Transverse colon (tissue), 3 donors: ENCODE measurements at regions not wholly inside any gene's neighbourhood (a gene's known extent, or its start where the extent isn't known, plus 50 kb on each side); places are given as distances from the start of the nearest gene placed in this dataset.

Experiments used
- CTCF ChIP-seq, 5 experiments: fragments of 200-600 bp in 3 of 5; fragments of 450-650 bp in 2 of 5; sonication (generic) in 3 of 5; IDR thresholded peaks; 1 replicate in 2 of 5; 2 replicates in 3 of 5; pipeline ENCODE4 v1.5.1; 2016 to 2017; ENCODE audit warnings: antibody characterized with exemption in 5 of 5, inconsistent platforms in 3 of 5, mild to moderate bottlenecking in 2 of 5, moderate library complexity in 1 of 5
- EP300 ChIP-seq: sonication (generic); formaldehyde crosslinking; IDR thresholded peaks from one replicate; pipeline ENCODE4 v1.6.1; 2017; ENCODE audit warnings: antibody characterized with exemption, low read depth
- POLR2A ChIP-seq: fragments of 450-650 bp; IDR thresholded peaks from one replicate; pipeline ENCODE4 v1.6.1; 2016; ENCODE audit warnings: antibody characterized with exemption, mild to moderate bottlenecking, moderate library complexity

- no peak for TF ChIP-seq CTCF (IDR thresholded peaks at IDR 0.05)
- no peak for TF ChIP-seq POLR2A
- TF ChIP-seq EP300 = no peak
These were observed 122.3 kb downstream of the TLR5 start for GRCh38 chr1:223020770-223021169.
